ENCODE measurements at regions not wholly inside any gene's neighbourhood (a gene's known extent, or its start where the extent isn't known, plus 50 kb on each side); places are given as distances from the start of the nearest gene placed in this dataset.

- TF ChIP-seq CTCF (IDR thresholded peaks at IDR 0.05; ENCODE audit: low read length) (no peak), EZH2 (IDR thresholded peaks at IDR 0.05; ENCODE audit: borderline replicate concordance, low read length) (no peak)
Observed at GRCh38 chr6:74946961-74947360, 258.9 kb downstream of the COL12A1 start.
